ENCODE measurements at regions not wholly inside any gene's neighbourhood (a gene's known extent, or its start where the extent isn't known, plus 50 kb on each side); places are given as distances from the start of the nearest gene placed in this dataset.

- no peak overlapping the region for H3K9ac ChIP-seq (ENCODE audit: low read depth in 1 of 2, low read length in 2 of 2)
- H3K27ac ChIP-seq (ENCODE audit: low read depth in 2 of 2, low read length in 2 of 2): no peak overlapping the region
- no peaks in the 10 kb centered on the region for H3K36me3 ChIP-seq (ENCODE audit: control insufficient read depth in 2 of 2, insufficient read depth in 2 of 2, low read length in 2 of 2)
- H3K27me3 ChIP-seq (ENCODE audit: control insufficient read depth in 2 of 2, insufficient read depth in 2 of 2, low read length in 2 of 2): no peaks in the 10 kb centered on the region
- H3K4me1 ChIP-seq (ENCODE audit: control insufficient read depth in 2 of 2, insufficient read depth in 2 of 2, low read length in 2 of 2): peaks cover 0 to 2% of the 10 kb centered on the region in 2 donors
- no peak overlapping the region for H3K4me3 ChIP-seq (ENCODE audit: low read length in 2 of 2)
- H3K9me3 ChIP-seq (ENCODE audit: control insufficient read depth in 2 of 2, low read length in 2 of 2): no peaks in the 10 kb centered on the region
Measured at GRCh38 chr6:150719831-150720230, 120.1 kb downstream of the PLEKHG1 start.

DNA sequence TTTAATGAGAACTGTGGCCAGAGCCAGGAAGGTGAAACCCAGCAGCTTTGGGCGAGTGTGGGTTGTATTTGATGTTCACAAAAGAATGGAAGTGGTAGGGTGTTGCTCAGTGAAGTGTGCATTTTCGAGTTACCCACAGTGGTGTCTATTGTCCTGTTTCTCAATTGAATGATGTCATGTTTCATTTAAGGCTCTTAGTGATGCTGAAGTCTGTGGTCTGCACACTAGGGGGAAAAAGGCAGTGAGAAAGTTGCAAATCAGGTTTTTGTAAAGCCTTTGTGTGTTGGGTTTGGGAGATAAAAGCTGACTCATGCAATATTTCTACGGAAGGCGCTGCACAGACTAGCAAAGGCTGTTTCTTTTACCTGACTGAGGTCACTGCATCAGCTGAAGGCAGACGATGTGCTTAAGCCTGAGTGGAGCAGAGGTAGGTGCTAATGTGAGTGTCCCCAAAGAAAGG, 121.1 kb downstream of the PLEKHG1 start:
- peaks cover 0 to 2% of the 10 kb centered on the region in 2 donors for H3K4me1 ChIP-seq (ENCODE audit: control insufficient read depth in 2 of 2, insufficient read depth in 2 of 2, low read length in 2 of 2)
- H3K27me3 ChIP-seq (ENCODE audit: control insufficient read depth in 2 of 2, insufficient read depth in 2 of 2, low read length in 2 of 2): no peaks in the 10 kb centered on the region
- H3K9me3 ChIP-seq (ENCODE audit: control insufficient read depth in 2 of 2, low read length in 2 of 2): no peaks in the 10 kb centered on the region
- no peaks in the 10 kb centered on the region for H3K36me3 ChIP-seq (ENCODE audit: control insufficient read depth in 2 of 2, insufficient read depth in 2 of 2, low read length in 2 of 2)
- no peak overlapping the region for H3K9ac ChIP-seq (ENCODE audit: low read depth in 1 of 2, low read length in 2 of 2)
- H3K27ac ChIP-seq (ENCODE audit: low read depth in 2 of 2, low read length in 2 of 2): no peak overlapping the region
- no peak overlapping the region for H3K4me3 ChIP-seq (ENCODE audit: low read length in 2 of 2)

GRCh38 chr6:150721418-150722266, 122.0 kb downstream of the PLEKHG1 start:
- no peak overlapping the region for H3K27ac ChIP-seq (ENCODE audit: low read depth in 2 of 2, low read length in 2 of 2)
- H3K9ac ChIP-seq (ENCODE audit: low read depth in 1 of 2, low read length in 2 of 2): no peak overlapping the region
- H3K36me3 ChIP-seq (ENCODE audit: control insufficient read depth in 2 of 2, insufficient read depth in 2 of 2, low read length in 2 of 2): no peaks in the 10 kb centered on the region
- H3K27me3 ChIP-seq (ENCODE audit: control insufficient read depth in 2 of 2, insufficient read depth in 2 of 2, low read length in 2 of 2): no peaks in the 10 kb centered on the region
- H3K4me1 ChIP-seq (ENCODE audit: control insufficient read depth in 2 of 2, insufficient read depth in 2 of 2, low read length in 2 of 2): peaks cover 0 to 2% of the 10 kb centered on the region in 2 donors
- H3K4me3 ChIP-seq (ENCODE audit: low read length in 2 of 2): no peak overlapping the region
- H3K9me3 ChIP-seq (ENCODE audit: control insufficient read depth in 2 of 2, low read length in 2 of 2): no peaks in the 10 kb centered on the region

DNA sequence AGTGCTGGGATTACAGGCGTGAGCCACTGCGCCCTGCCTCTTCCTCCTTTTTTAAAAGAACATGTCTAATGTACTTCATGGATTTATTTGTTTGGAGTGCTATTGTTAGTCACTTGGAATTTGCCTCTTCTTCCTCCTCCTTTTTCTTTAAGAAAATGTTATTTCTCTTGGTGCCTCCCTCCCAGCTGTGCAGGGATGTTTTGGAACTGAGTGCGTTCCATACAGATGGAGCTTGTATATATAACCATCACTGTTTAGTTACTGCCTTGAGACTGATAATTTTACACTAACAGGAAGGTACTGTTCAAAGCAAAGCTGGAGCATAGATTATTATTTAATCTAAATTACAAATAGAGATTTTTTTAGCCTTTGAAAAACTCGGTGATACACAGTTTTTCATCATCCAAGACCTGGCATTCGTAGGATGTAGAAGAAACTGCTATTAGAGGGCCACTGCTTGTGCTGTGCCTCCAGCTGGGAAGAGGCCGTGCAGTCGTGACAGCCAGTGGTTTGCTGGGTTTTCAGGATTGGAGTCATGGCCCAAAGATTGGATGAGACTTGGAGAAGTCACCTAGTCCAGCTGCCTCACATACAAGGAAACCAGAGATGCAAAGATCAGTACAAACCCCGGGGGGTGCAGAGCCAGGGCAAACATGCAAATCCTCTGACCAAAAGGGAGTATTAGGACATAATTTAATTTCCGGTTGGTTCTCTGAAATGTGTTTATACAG, 123.1 kb downstream of the PLEKHG1 start:
- Histone ChIP-seq H3K27me3 (ENCODE audit: control insufficient read depth in 2 of 2, insufficient read depth in 2 of 2, low read length in 2 of 2) (no peaks in the 10 kb centered on the region), H3K9ac (ENCODE audit: low read depth in 1 of 2, low read length in 2 of 2) (no peak overlapping the region), H3K4me1 (ENCODE audit: control insufficient read depth in 2 of 2, insufficient read depth in 2 of 2, low read length in 2 of 2) (peaks cover 0 to 2% of the 10 kb centered on the region in 2 donors), H3K4me3 (ENCODE audit: low read length in 2 of 2) (no peak overlapping the region), H3K36me3 (ENCODE audit: control insufficient read depth in 2 of 2, insufficient read depth in 2 of 2, low read length in 2 of 2) (no peaks in the 10 kb centered on the region), H3K9me3 (ENCODE audit: control insufficient read depth in 2 of 2, low read length in 2 of 2) (no peaks in the 10 kb centered on the region), H3K27ac (ENCODE audit: low read depth in 2 of 2, low read length in 2 of 2) (no peak overlapping the region)

DNA sequence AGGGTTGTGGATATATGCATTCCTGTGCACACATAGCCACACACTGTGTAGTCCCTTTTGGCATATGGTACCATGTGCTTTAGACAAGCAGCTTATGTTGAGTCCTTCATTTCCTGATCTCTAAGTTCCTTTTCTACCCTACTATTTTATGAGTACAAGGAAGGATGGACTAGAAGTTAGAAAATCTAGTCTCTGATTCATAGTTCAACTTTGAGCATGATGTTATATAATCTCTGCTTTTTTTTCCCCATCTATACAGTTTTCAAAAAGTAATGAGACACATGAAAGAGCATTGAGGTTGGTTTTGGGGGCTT, 123.6 kb downstream of the PLEKHG1 start:
- no peaks in the 10 kb centered on the region for H3K9me3 ChIP-seq (ENCODE audit: control insufficient read depth in 2 of 2, low read length in 2 of 2)
- H3K4me1 ChIP-seq (ENCODE audit: control insufficient read depth in 2 of 2, insufficient read depth in 2 of 2, low read length in 2 of 2): peaks cover 0 to 2% of the 10 kb centered on the region in 2 donors
- H3K9ac ChIP-seq (ENCODE audit: low read depth in 1 of 2, low read length in 2 of 2): no peak overlapping the region
- no peak overlapping the region for H3K27ac ChIP-seq (ENCODE audit: low read depth in 2 of 2, low read length in 2 of 2)
- no peak overlapping the region for H3K4me3 ChIP-seq (ENCODE audit: low read length in 2 of 2)
- no peaks in the 10 kb centered on the region for H3K27me3 ChIP-seq (ENCODE audit: control insufficient read depth in 2 of 2, insufficient read depth in 2 of 2, low read length in 2 of 2)
- H3K36me3 ChIP-seq (ENCODE audit: control insufficient read depth in 2 of 2, insufficient read depth in 2 of 2, low read length in 2 of 2): no peaks in the 10 kb centered on the region

- no peak overlapping the region for H3K27ac ChIP-seq (ENCODE audit: low read depth in 2 of 2, low read length in 2 of 2)
- peaks cover 0 to 2% of the 10 kb centered on the region in 2 donors for H3K4me1 ChIP-seq (ENCODE audit: control insufficient read depth in 2 of 2, insufficient read depth in 2 of 2, low read length in 2 of 2)
- H3K9ac ChIP-seq (ENCODE audit: low read depth in 1 of 2, low read length in 2 of 2): no peak overlapping the region
- no peaks in the 10 kb centered on the region for H3K36me3 ChIP-seq (ENCODE audit: control insufficient read depth in 2 of 2, insufficient read depth in 2 of 2, low read length in 2 of 2)
- H3K27me3 ChIP-seq (ENCODE audit: control insufficient read depth in 2 of 2, insufficient read depth in 2 of 2, low read length in 2 of 2): no peaks in the 10 kb centered on the region
- H3K4me3 ChIP-seq (ENCODE audit: low read length in 2 of 2): no peak overlapping the region
- H3K9me3 ChIP-seq (ENCODE audit: control insufficient read depth in 2 of 2, low read length in 2 of 2): no peaks in the 10 kb centered on the region
Measured at GRCh38 chr6:150723857-150724256, 124.2 kb downstream of the PLEKHG1 start.

- Histone ChIP-seq H3K9me3 (ENCODE audit: control insufficient read depth in 2 of 2, low read length in 2 of 2) (no peaks in the 10 kb centered on the region), H3K4me1 (ENCODE audit: control insufficient read depth in 2 of 2, insufficient read depth in 2 of 2, low read length in 2 of 2) (peaks cover under 1 to 4% of the 10 kb centered on the region in 2 donors), H3K9ac (ENCODE audit: low read depth in 1 of 2, low read length in 2 of 2) (no peak overlapping the region), H3K4me3 (ENCODE audit: low read length in 2 of 2) (no peak overlapping the region), H3K27me3 (ENCODE audit: control insufficient read depth in 2 of 2, insufficient read depth in 2 of 2, low read length in 2 of 2) (no peaks in the 10 kb centered on the region), H3K36me3 (ENCODE audit: control insufficient read depth in 2 of 2, insufficient read depth in 2 of 2, low read length in 2 of 2) (no peaks in the 10 kb centered on the region), H3K27ac (ENCODE audit: low read depth in 2 of 2, low read length in 2 of 2) (no peak overlapping the region)
Measured at GRCh38 chr6:150725795-150726194, 126.1 kb downstream of the PLEKHG1 start.

DNA sequence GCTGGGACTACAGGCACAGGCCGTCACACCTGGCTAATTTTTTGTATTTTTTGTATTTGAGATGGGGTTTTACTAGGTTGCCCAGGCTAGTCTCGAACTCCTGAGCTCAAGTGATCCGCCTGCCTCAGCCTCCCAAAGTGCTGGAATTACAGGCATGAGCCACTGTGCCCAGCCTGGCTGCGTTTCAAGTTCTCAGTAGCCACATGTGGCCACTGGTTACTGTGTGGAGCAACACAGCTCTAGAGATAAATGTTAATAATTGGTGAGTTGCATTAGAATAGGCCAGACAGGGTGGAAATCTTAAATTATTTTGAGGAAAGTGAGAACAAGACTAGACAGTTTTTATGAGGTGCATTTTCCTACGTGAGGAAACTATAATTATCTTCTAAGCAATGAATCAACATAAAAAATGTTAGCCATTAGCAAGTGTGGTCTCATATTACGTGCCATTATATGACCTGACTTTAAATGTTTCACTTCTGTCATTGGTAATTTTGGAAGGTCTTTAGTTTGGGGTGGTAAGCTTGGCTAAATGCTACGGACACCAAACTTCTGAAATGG, 129.6 kb downstream of the PLEKHG1 start:
- Histone ChIP-seq H3K4me1 (ENCODE audit: control insufficient read depth in 2 of 2, insufficient read depth in 2 of 2, low read length in 2 of 2) (peaks cover 2 to 4% of the 10 kb centered on the region in 2 donors), H3K9me3 (ENCODE audit: control insufficient read depth in 2 of 2, low read length in 2 of 2) (no peaks in the 10 kb centered on the region), H3K4me3 (ENCODE audit: low read length in 2 of 2) (no peak overlapping the region), H3K9ac (ENCODE audit: low read depth in 1 of 2, low read length in 2 of 2) (no peak overlapping the region), H3K27me3 (ENCODE audit: control insufficient read depth in 2 of 2, insufficient read depth in 2 of 2, low read length in 2 of 2) (no peaks in the 10 kb centered on the region), H3K36me3 (ENCODE audit: control insufficient read depth in 2 of 2, insufficient read depth in 2 of 2, low read length in 2 of 2) (peaks cover 7 to 10% of the 10 kb centered on the region in 2 donors), H3K27ac (ENCODE audit: low read depth in 2 of 2, low read length in 2 of 2) (no peak overlapping the region)

DNA sequence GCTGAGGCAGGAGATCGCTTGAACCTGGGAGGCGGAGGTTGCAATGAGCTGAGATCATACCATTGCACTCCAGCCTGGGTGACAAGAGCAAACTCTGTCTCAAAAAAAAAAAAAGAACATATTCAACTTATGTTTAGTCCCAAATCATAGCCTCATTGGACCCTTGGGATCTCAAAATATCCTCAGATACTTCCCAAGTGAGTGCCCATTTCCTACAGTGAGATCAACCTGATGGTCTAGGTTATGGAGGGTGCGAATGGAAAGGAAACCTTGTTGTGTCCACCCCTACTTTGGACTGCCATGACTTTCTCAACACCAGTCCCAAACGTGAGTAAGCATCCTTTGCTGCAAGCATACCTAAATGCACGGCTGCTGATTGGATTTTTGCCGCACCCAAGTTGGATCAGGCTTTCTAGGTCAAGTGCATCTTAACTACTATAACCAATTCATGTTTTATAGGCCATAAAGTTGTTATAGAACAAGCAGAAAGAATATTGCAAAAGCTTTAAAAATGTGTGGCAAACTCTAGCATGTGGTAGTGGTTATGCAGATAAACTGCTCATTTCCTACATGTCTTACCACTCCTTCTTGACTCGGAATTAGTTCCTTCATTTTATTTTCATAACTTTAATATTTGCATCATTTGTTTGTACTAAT, 131.2 kb downstream of the PLEKHG1 start:
- Histone ChIP-seq H3K9me3 (ENCODE audit: control insufficient read depth in 2 of 2, low read length in 2 of 2) (no peaks in the 10 kb centered on the region), H3K4me1 (ENCODE audit: control insufficient read depth in 2 of 2, insufficient read depth in 2 of 2, low read length in 2 of 2) (peaks cover 2 to 4% of the 10 kb centered on the region in 2 donors)

More for the DNA sequence above, 131.2 kb downstream of the PLEKHG1 start:
- Histone ChIP-seq H3K4me3 (ENCODE audit: low read length in 2 of 2) (no peak overlapping the region), H3K9ac (ENCODE audit: low read depth in 1 of 2, low read length in 2 of 2) (no peak overlapping the region), H3K27me3 (ENCODE audit: control insufficient read depth in 2 of 2, insufficient read depth in 2 of 2, low read length in 2 of 2) (no peaks in the 10 kb centered on the region), H3K27ac (ENCODE audit: low read depth in 2 of 2, low read length in 2 of 2) (peak overlapping the region in 1 of 2 donors; percentile 38), H3K36me3 (ENCODE audit: control insufficient read depth in 2 of 2, insufficient read depth in 2 of 2, low read length in 2 of 2) (peaks cover 9 to 14% of the 10 kb centered on the region in 2 donors)
